IMR-90 (cell line): ENCODE measurements at regions not wholly inside any gene's neighbourhood (a gene's known extent, or its start where the extent isn't known, plus 50 kb on each side); places are given as distances from the start of the nearest gene placed in this dataset.

ENCODE experiments used
- BHLHE40 ChIP-seq: fragments of 150-350 bp; IDR thresholded peaks from 2 replicates; pipeline ENCODE4 v1.6.1; 2016; ENCODE audit warnings: mild to moderate bottlenecking, low read depth, low read length
- CEBPB ChIP-seq: IDR thresholded peaks from 2 replicates; pipeline ENCODE4 v1.6.1; 2012; ENCODE audit warnings: low read depth, low read length, improper control_type of control experiment
- CTCF ChIP-seq: conservative IDR thresholded peaks from 2 replicates; pipeline ENCODE4 v1.5.1; 2012; ENCODE audit warnings: mild to moderate bottlenecking, low read depth, low read length, improper control_type of control experiment
- FOS ChIP-seq: fragments of 150-350 bp; IDR thresholded peaks from 2 replicates; pipeline ENCODE4 v1.6.1; 2016; ENCODE audit warnings: low read depth, low read length
- MAFK ChIP-seq: IDR thresholded peaks from 2 replicates; pipeline ENCODE4 v1.6.1; 2012; ENCODE audit warnings: low read depth, low read length, improper control_type of control experiment
- MXI1 ChIP-seq: IDR thresholded peaks from 2 replicates; pipeline ENCODE4 v1.6.1; 2012; ENCODE audit warnings: low read depth, mild to moderate bottlenecking, low read length, moderate library complexity, borderline replicate concordance
- NFE2L2 ChIP-seq: fragments of 150-350 bp; IDR thresholded peaks from 2 replicates; pipeline ENCODE4 v1.6.1; 2016; ENCODE audit warnings: low read depth, mild to moderate bottlenecking, low read length
- POLR2A ChIP-seq: IDR thresholded peaks from 2 replicates; pipeline ENCODE4 v1.6.1; 2012; ENCODE audit warnings: mild to moderate bottlenecking, low read depth, low read length
- RAD21 ChIP-seq: IDR thresholded peaks from 2 replicates; pipeline ENCODE4 v1.6.1; 2012; ENCODE audit warnings: low read length, improper control_type of control experiment
- RCOR1 ChIP-seq: IDR thresholded peaks from 2 replicates; pipeline ENCODE4 v1.6.1; 2012; ENCODE audit warnings: mild to moderate bottlenecking, low read length, improper control_type of control experiment; ENCODE audit not compliant: insufficient replicate concordance
- RFX5 ChIP-seq: IDR thresholded peaks from 2 replicates; pipeline ENCODE4 v1.8.0; 2012; ENCODE audit warnings: low read depth, mild to moderate bottlenecking, low read length, moderate library complexity
- SMC3 ChIP-seq: fragments of 150-350 bp; IDR thresholded peaks from 2 replicates; pipeline ENCODE4 v1.6.1; 2016; ENCODE audit warnings: low read depth, mild to moderate bottlenecking, antibody characterized with exemption, low read length, moderate library complexity
- USF2 ChIP-seq: fragments of 150-350 bp; IDR thresholded peaks from 2 replicates; pipeline ENCODE4 v1.6.1; 2017; ENCODE audit warnings: mild to moderate bottlenecking, antibody characterized with exemption, low read length, low read depth

GRCh38 chr12:92000597-92000996 lies 145.0 kb downstream of the BTG1 start:
- no peak for TF ChIP-seq POLR2A
- TF ChIP-seq USF2, result no peak
- no peak for TF ChIP-seq CTCF
- no peak for TF ChIP-seq CEBPB
- no peak for TF ChIP-seq BHLHE40
- no peak for TF ChIP-seq MAFK
- no peak for TF ChIP-seq RCOR1
- TF ChIP-seq NFE2L2, result no peak
- TF ChIP-seq RAD21, result no peak
- TF ChIP-seq FOS, result no peak
- no peak for TF ChIP-seq SMC3
- TF ChIP-seq MXI1, result no peak
- no peak for TF ChIP-seq RFX5
